ENCODE measurements at regions not wholly inside any gene's neighbourhood (a gene's known extent, or its start where the extent isn't known, plus 50 kb on each side); places are given as distances from the start of the nearest gene placed in this dataset.
A peak's percentile ranks its signal among the peaks of the same experiment; 100 is the strongest.
"Not testable (repeated sequence)": the region's sequence is repeated elsewhere in the genome, so short reads cannot be mapped to it uniquely, and the experiment has no call there.

DNA sequence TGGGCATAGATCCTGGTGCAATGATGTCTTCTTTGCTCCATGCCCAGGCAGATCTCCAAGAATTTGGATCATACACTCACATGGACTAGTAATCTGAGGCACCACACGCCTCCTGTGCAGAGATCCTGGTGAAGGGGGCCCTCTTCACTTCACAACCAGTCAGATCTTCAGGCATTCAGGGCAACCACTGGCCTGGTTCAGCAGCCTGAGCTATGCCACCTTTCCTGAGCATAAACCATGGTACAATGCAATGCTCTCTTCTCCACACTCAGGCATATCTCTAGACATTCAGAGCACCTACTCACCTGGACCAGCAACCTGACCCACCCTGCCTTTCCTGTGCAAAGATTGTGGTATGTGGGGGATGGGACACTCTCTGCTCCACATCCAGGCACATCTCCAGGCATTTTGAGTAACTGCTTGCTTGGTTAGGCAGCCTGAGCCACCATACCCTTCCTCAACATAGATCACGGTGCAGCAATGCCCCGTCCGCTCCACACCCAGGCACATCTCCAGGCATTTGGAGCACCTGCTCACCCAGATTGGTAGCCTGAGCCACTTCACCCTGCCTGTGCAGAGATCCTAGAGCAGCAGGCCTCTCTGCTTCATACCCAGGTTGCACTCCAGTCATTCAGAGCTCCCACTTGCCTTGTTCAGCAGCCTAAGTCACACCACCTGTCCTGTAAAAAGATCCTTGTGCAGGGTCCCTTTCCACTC is 532.2 kb upstream of the STEAP1 start:
- DNase-seq: no peak

DNA sequence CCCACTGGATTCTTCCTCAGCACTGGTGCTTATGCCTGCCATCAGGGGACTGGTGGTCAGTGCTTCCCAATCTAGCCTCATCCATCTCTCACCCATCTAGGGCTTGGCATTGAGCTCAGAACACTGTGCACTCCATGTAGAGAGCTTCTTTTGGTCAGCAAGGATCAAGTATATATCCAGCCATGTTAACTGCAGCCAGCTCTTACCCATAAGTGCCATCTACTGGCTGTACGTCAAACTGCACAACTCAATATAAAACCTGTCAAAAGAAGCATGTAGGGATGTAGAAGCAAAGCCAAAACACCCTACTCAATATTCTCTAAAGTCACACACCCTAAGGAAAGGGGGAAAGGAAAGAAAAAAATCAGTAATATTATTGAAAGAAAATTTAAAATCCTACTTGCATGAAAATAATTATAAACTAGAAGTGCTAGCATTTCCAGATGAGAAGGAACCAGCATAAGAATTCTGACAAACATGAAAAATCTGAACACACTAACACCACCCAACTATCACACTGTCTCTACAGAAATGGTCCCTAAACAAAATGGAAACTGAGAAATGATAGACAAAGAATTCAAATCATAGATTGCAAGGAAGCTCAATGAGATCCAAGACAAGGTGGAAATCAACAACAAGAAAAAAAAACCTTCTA is 531.1 kb upstream of the STEAP1 start:
- peak in 1 of 2 donors; percentile 32 for DNase-seq

DNA sequence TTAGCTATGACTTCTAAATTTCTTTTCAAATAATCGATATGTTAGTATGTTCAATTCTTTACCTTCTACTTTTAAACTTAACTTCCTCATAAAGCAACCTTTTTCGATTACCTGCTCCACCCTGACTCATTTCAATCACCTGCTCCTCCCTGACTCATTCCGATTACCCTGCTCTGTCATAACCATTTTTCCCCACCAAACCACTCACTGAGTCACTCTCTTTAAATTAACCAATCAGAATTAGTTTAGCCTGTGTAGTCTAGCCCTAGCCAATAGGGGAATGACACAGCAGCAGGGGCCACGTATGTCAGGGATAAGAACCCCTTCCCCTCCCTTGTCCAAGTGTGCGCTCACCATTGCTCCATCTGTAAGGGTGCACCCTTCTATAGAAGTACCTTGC is 530.1 kb upstream of the STEAP1 start:
- DNase-seq: not testable (repeated sequence)

DNA sequence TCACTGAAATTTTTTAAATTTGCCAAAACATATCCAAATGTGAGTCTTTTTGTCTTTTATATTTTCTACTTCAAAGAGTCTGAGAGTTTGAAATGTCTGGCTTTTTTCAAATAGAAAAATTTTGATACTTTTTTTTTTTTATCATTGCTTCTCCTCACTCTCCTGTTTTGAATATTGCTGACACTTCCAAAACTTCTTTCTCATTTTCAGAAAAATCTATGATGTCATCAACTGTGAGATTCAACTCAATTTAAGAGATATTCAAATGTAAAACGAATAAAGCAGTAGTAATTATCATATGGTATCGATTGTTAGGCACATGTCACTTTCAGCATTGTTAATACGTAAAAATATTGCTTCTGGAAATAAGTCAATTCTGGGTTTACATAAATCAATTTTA is 505.8 kb upstream of the STEAP1 start:
- DNase-seq: no peak

DNA sequence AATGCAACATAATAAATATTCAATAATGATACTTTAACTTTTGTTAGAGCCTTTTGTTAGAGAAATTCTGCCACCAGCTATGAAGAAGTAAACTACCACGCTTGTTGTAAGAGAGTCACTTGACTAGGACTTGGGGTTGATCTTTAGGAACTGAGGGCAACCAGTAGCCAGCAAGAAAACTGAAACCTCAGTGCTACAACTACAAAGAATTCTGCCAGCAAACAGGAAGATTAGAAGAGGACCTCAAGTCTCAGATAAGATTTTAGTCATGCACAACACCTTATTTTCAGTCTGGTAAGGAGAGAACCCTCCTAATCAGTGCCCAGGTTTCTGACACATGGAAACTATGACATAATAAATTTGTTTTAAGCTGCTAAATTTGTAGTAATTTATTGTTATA is 498.3 kb upstream of the STEAP1 start:
- DNase-seq: no peak

DNA sequence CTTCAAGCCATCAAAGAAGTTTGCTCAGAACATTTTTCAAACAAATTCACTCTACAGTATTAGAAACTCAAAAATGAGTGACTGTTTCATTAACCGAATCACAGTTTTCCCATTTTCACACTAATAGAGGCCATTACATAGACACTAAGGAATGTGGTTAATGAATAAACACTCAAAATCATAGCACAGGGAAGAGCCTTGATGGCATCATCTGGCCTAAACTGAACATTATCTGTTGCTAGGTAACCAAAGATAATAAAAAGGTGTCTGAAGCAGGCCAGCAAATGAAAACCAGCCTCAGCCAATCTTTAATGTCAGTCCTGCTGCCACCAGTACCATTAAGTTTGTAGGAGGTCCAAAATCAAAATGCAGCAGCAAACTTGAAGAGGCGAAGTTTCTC is 492.4 kb upstream of the STEAP1 start:
- no peak for DNase-seq

DNA sequence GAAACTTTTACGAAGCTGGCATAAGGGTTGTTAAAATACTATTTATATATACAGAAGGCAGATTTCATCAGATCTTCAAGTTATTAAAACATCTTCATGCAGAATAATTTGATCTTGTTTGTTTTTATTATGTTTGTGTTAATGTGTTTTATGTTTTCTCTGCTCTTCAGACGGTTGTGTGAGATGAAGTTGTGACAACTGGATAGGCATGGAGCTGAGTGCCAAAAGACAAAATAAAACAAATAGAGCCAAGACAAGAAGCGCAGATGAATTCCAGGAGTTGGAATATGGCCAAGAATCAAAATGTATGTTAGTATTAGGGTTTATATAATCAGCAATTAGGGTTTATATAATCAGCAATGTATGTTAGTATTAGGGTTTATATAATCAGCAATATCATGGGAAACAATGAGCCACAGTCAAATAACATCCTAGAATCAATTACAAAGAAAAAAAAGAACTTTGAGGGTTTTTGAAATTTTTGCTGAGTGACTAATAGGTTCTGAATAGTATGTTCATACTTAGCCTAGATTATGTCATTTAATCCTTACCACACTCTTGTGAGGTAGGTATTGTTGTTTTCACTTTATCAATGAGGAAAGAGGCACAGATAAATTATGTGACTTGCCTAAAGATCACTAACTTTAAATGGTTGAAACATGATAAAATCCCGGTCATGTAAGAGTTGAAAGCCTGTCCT is 488.0 kb upstream of the STEAP1 start:
- no peak for DNase-seq

DNA sequence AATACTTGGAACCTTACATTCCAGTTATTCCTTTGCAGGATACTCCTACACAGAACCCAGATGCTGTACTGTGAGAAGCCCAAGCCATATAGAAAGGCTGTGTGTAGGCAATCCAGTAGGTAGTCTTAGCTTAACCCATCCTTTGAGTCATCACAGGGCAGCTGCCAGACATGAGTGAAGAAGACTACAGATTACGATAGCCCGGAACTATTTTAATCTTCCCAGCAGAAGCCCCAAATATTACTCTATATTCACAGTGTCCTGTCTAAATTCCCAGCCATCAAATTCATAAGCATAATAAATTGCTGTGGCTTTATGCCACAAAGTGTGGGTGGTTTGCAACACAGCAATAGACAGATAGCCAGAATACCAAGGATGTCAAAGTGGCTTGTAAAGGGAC is 474.1 kb upstream of the STEAP1 start:
- no peak for DNase-seq

DNA sequence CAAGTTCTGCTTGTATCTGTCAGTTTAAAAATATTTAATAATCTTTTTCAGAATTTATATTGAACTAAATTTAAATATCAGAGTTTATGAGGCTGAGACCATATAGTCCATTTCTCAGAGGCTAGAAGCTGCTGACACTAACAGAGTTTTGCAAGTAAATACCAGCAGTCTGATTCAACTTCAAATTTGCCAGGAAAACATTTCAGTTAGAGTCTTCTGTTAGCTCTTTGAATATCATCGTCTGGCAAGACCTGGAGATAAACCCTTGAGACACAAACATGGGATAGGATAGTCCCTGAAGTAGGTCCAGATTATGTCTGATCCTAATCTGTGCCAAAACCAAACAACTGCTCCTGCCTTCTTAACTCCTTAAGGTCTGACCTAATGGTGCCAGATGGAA is 472.8 kb upstream of the STEAP1 start:
- DNase-seq: no peak

DNA sequence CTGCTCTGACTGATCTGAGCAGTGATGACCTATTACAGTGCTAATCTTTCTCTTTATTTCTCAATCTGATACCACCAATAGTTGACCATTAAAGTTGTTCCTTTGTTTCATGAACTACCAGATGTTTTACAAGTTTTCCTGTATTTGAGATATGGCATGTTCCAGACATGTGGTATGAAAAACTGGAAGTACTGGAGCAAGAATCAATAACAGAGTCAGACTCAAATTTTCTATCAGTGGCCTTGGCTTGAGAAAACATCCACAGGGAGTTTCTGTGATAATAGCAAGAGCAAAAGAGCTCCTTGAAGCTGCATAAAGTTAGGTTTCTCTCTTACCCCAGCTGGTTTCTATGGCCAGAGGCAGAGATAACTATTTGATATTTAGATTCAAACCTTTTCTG is 469.0 kb upstream of the STEAP1 start:
- DNase-seq: no peak

DNA sequence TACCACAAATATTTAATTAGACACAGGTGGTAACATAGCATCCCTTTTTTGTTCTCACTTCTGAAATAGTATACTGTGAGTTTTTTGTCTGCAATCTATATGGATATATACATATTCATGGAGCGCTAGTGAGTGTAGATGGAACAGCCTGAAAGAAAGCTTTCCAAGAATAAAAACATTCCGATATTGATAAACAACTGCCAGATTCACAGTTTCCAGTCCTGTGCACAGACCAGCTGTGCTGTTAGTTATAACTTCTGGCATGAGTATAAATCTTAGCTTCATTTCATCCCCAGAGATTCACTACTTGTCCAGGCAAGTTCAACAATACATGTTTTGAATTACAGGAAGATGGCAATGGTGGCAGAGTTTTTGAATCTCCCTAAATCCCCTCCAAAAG is 467.1 kb upstream of the STEAP1 start:
- no peak for DNase-seq

DNA sequence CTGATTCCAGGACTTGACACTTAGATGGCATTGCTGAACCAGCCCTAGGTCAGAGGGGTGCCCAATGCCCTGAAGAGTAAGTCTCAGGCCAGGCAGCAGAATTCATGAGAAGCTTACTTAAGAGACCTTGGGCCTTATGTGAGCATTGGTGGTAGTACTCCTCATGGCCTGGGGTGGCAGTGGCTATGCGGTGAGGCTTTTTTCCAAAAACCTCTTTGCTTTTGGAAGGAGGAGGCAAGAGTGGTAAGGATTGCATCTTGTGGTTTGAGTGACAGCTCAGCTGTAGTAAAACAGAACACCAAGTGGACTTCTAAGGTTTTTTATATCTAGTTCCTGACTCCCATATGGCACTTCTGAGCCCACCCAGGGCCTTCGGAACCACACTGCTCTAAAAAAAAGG is 459.0 kb upstream of the STEAP1 start:
- no peak for DNase-seq

DNA sequence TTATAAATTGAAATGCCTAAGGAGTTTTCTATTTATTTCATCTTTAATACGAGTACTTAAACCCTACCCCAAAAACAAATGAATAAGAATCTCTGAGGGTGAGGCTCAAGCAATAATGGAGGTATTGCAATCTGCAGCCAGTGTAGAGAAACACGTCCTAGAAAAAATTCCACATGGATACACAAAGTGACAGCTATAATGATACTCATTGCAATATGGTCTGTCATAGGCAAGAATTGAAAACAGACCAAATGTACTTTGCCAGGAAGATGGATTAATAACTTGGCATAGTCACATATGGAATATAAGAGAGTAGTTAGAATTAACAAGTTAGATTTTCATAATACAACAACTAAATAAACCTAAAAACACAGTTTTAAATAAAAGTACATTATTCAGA is 440.1 kb upstream of the STEAP1 start:
- no peak for DNase-seq

DNA sequence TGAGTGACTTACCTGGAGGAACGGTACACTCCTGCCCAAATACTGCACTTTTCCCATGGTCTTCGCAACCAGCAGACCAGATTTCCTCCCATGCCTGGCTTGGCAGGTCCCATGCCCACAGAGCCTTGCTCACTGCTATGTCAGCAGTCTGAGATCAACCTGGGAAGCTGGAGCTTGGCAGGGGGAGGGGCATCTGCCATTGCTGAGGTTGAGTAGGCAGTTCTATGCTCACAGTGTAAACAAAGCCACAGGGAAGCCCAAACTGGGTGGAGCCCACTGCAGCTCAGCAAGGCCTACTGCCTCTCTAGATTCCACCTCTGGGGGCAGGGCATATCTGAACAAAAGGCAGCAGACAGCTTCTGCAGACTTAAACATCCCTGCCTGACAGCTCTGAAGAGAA is 435.3 kb upstream of the STEAP1 start:
- DNase-seq: not testable (repeated sequence)

DNA sequence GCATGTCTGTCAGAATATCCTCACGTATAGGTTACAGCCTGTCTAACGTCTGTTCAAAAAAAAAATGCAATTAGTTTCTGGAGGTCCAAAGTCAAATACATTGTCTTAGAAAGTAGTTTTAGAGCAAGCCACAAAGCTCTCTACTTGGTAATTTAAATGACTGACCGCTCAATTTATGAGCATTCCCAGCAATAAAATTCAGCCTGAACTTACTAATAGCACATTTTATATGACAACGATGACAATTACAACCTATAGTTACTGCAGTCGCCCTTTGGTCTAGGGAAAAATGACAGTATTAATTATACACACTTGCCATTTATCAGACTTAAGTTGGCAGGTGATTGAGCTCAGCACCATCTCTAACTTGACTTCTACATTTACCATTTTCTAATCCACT is 425.8 kb upstream of the STEAP1 start:
- no peak for DNase-seq

DNA sequence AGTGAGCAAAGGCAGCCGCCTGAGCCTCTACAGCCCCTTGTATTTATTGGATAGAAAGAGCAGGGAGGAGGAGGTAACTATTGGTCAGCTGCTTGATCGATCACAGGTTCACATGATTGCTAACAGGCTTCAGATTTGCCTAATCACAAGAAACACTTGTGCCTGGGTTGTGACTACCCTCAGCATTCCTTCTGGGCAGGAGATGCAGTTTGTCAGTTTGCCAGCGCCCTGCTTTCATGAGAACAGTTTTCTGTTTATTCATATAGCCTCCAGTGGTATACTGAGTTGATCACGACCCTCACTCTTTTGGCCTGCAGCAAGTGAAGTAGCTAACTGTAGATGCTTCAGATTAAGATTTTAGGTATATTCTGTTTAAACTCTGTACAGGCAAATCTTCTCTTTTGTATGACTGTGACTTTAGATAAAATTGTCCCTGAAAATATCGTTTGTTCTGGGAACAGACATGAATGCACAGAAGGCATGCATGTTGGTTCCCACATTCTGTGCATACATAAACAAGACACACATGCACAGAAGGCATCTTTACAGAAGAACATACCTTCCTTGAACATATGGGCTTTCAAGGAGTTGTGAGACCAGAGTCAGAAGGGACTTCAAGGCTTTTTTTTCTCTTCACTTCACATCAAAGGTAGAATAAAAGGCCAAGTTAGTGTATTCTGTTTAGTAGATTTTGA is 422.4 kb upstream of the STEAP1 start:
- no peak for DNase-seq

DNA sequence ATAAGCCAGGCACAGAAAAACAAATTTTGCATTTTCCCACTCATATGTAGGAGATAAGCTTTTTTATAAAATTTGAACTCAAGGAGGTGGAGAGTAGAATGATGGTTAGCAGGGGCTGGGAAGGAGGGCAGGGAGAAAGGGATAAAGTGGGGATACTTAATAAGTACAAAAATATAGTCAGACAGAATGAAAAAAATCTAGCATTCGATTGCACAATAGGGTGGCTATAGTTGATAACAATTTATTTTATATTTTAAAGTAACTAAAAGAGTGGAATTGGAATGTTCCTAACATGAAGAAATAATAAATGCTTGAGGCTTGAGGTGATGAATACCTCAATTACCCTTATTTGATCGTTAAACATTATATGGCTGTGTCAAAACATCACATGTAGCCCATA is 415.7 kb upstream of the STEAP1 start:
- no peak for DNase-seq

DNA sequence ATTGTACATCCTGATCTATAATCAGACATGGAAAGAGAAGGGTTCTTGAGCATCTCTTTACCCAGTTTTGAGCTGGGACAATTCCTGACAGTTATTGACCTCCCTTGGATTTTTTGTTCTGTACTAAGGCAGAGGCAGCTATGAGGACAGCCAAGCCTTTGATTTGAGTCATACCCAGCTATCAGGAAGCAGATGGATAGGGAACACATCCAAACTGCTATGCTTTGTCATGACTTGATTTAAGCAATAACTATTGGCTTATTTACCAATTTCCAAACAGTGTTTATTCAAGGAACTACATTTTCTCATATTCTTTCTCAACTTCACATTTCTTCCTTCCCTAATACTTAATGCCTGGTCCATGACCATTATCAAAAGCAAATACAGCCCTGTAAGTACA is 396.4 kb upstream of the STEAP1 start:
- peak in 1 of 2 donors; percentile 15 for DNase-seq

DNA sequence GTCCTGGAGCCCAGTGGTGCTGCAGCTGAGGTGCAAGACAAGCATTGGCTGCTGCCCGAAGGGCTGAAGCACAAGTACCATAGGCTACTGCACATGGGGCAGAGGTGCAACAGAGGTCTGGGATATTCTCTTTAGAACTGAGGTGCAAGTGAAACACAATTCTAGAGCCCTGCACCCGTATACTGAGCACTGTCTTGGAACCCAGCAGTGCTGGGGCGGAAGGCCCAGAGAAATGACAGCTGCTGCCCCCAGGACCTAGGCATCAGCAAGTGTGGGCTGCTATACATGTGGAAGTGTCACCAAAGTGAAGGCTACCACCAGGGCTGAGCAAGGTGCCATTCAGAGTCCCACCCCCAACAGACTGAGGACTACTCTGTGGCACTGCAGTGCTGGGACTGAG is 393.6 kb upstream of the STEAP1 start:
- no peak for DNase-seq

DNA sequence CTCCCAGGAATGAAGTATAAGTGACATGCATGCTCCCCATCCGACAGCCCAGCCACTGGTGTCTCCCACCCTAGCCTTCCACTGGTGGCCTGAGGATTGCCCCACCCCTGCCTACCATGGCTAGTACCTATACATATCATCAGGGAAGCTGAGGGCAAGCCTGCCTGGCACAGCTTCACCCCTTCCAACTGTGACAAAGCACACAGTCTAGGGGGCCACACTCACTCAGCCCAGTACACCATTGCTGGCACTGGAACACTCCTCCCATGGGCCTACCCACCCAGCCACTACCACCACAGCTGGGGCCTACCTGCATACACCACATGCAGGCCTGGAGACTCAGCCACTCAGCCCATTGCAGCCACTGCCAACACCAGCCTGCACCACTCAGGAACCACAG is 393.1 kb upstream of the STEAP1 start:
- no peak for DNase-seq

DNA sequence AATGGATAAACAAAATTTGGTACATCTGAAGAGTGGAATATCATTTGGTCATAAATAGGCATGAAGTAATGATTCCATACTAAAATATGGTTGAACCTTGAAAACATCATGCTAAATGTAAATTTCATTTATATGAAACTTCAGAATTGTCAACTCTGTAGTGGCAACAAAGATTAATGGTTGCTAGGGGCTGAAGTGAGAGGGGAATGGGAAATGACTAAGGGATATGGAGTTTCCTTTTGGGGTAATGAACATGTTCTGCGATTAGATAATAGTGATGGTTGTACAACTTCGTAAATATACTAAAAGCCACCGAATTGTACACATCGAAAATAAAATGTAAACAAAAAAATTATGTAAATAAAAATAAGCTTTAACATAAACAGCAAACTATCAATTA is 384.1 kb upstream of the STEAP1 start:
- no peak for DNase-seq

DNA sequence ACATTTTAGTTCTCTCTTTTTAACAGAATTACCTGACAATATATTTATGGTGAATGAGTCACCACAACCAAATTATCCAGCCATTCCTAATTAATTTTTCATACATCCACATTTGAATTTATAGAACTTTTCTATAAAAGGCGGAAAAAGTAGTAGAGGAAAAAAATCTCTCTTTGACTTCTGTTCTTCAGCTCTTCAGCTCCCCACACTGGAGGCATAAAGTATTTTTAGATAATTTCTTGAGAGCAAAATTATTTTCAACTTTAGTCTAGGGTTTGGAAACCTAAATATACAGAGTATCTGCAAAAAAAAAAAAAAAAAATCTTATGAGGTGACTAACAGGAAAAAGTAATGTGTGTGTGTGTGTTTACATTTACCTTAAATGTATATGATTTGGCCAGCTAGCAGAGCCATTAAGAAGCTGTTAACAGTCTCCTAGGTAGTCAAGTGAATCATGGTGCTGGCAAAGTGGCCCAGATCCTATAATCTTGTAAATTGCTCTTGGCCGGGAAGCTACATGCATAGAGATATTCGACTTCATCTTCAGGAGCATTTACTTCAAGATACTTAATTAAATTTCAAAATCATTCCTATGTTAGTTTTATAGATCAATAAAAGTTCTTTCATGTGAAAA is 383.1 kb upstream of the STEAP1 start:
- DNase-seq: no peak

DNA sequence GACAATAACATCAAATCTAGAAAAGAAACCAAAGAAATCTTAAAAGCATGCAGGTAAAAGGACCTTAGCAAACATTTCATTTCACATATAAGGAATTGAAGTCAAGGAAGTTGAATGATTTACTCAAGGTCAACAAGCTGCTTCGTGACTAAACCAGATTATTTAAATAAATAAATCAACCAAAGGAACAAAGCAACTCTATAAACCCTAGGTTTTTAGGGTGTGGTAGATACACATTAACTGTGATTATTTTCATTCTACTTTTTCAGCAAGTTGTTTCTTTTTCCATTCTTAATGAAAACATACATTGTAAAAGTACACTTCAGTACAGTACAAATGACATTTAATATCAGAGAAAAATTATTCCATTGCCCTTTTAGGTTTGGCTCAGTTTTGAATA is 382.0 kb upstream of the STEAP1 start:
- no peak for DNase-seq
